ENCODE measurements at regions not wholly inside any gene's neighbourhood (a gene's known extent, or its start where the extent isn't known, plus 50 kb on each side); places are given as distances from the start of the nearest gene placed in this dataset.

DNA sequence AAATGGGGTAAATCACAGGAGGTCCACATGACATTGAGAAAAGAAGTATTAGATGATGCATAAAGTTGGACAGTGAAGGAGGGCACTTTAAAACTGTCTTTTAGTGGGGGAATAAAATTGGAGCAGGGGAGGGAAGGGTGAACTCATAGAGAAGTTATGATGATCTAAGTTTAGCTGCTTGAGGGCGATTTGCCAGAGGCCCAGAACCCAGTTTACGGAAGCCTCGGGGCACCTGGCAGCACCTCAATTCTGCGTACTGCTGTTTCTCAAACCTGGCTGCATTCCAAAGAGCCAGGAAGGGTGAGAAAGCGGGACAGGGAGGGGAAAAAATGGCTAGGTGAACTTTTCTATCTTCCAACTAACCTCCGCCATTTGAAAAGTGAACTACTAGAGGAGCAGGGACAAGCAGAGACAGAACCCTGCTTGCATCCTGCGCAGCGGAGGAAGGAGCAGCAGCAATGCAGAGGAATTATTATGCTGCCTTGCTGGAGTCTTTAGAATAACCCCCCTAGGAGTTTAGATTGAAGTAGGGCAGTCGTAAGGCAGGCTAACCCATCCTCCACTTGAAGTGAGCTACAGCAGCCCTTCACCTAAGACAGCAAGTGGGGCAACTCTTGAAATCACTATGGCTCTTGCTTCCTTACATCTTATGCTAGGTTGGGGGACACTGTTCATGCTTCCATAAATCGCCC is 316.8 kb downstream of the BRINP1 start:
- POLR2A ChIA-PET: no interaction called here
- H3K36me3 ChIP-seq (ENCODE audit: control insufficient read depth in 2 of 2, insufficient read depth in 1 of 2, low read length in 2 of 2): no peaks in the 10 kb centered on the region

DNA sequence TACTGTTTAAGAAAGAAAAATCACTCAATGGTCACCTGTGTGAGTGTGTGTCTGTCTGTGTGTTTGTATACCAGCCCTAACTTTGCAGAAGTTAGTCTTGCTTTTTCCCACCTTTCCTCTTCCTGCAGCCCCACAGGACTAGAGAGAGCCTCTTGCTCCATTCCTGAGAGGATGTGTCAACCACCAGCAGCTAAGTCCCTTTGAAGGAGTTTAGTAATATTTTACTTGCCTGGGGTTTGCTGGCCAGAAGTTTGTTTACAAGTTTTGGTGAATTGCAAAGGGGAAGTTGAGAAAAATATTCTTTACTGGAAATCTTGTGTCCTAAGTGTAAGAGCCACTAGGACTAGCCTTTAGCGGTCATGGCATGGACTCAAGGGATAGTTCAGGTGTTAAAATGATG is 316.2 kb downstream of the BRINP1 start:
- POLR2A ChIA-PET: no interaction called here
- H3K27ac ChIP-seq (ENCODE audit: extremely low read depth, low read depth, low read length): no peak overlapping the region
- CTCF ChIA-PET: no interaction called here
- no peaks in the 10 kb centered on the region for H3K9me3 ChIP-seq (ENCODE audit: control insufficient read depth, insufficient read depth, low read depth, low read length)
- TF ChIP-seq ZNF558 (tag by site-specific recombination; IDR thresholded peaks at IDR 0.05) (no peak), ZNF670 (tag by site-specific recombination; IDR thresholded peaks at IDR 0.05; ENCODE audit: low read depth) (no peak), ZNF473 (tag by site-specific recombination; IDR thresholded peaks at IDR 0.05) (no peak), ZNF521 (tag by site-specific recombination; IDR thresholded peaks at IDR 0.05) (no peak), ZNF266 (tag by site-specific recombination; IDR thresholded peaks at IDR 0.05; ENCODE audit: low read depth) (no peak), WT1 (tag by site-specific recombination; IDR thresholded peaks at IDR 0.05) (no peak), SALL2 (tag by site-specific recombination; IDR thresholded peaks at IDR 0.05; ENCODE audit: borderline replicate concordance) (no peak), SP3 (tag by site-specific recombination; IDR thresholded peaks at IDR 0.05) (no peak), ZNF596 (tag by site-specific recombination; IDR thresholded peaks at IDR 0.05) (no peak), KLF9 (tag by site-specific recombination; IDR thresholded peaks at IDR 0.05; ENCODE audit: low read depth) (no peak), GLI4 (tag by site-specific recombination; IDR thresholded peaks at IDR 0.05) (no peak), ZNF292 (tag by site-specific recombination; IDR thresholded peaks at IDR 0.05; ENCODE audit: borderline replicate concordance, low read depth) (no peak), ZNF223 (tag by site-specific recombination; IDR thresholded peaks at IDR 0.05) (no peak), ZNF214 (tag by site-specific recombination; IDR thresholded peaks at IDR 0.05; ENCODE audit: borderline replicate concordance) (no peak)
- TF ChIP-seq, protein P1, sequence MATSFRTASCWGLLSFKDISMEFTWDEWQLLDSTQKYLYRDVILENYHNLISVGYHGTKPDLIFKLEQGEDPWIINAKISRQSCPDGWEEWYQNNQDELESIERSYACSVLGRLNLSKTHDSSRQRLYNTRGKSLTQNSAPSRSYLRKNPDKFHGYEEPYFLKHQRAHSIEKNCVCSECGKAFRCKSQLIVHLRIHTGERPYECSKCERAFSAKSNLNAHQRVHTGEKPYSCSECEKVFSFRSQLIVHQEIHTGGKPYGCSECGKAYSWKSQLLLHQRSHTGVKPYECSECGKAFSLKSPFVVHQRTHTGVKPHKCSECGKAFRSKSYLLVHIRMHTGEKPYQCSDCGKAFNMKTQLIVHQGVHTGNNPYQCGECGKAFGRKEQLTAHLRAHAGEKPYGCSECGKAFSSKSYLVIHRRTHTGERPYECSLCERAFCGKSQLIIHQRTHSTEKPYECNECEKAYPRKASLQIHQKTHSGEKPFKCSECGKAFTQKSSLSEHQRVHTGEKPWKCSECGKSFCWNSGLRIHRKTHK (tag by site-specific recombination; IDR thresholded peaks at IDR 0.05): no peak
- TF ChIP-seq, protein P2, sequence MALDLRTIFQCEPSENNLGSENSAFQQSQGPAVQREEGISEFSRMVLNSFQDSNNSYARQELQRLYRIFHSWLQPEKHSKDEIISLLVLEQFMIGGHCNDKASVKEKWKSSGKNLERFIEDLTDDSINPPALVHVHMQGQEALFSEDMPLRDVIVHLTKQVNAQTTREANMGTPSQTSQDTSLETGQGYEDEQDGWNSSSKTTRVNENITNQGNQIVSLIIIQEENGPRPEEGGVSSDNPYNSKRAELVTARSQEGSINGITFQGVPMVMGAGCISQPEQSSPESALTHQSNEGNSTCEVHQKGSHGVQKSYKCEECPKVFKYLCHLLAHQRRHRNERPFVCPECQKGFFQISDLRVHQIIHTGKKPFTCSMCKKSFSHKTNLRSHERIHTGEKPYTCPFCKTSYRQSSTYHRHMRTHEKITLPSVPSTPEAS (tag by site-specific recombination; IDR thresholded peaks at IDR 0.05): no peak
- TF ChIP-seq, protein P3, sequence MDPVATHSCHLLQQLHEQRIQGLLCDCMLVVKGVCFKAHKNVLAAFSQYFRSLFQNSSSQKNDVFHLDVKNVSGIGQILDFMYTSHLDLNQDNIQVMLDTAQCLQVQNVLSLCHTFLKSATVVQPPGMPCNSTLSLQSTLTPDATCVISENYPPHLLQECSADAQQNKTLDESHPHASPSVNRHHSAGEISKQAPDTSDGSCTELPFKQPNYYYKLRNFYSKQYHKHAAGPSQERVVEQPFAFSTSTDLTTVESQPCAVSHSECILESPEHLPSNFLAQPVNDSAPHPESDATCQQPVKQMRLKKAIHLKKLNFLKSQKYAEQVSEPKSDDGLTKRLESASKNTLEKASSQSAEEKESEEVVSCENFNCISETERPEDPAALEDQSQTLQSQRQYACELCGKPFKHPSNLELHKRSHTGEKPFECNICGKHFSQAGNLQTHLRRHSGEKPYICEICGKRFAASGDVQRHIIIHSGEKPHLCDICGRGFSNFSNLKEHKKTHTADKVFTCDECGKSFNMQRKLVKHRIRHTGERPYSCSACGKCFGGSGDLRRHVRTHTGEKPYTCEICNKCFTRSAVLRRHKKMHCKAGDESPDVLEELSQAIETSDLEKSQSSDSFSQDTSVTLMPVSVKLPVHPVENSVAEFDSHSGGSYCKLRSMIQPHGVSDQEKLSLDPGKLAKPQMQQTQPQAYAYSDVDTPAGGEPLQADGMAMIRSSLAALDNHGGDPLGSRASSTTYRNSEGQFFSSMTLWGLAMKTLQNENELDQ (tag by site-specific recombination; IDR thresholded peaks at IDR 0.05; ENCODE audit: low read depth): no peak
- TF ChIP-seq, protein P4, sequence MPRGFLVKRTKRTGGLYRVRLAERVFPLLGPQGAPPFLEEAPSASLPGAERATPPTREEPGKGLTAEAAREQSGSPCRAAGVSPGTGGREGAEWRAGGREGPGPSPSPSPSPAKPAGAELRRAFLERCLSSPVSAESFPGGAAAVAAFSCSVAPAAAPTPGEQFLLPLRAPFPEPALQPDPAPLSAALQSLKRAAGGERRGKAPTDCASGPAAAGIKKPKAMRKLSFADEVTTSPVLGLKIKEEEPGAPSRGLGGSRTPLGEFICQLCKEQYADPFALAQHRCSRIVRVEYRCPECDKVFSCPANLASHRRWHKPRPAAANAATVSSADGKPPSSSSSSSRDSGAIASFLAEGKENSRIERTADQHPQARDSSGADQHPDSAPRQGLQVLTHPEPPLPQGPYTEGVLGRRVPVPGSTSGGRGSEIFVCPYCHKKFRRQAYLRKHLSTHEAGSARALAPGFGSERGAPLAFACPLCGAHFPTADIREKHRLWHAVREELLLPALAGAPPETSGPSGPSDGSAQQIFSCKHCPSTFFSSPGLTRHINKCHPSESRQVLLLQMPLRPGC (tag by site-specific recombination; IDR thresholded peaks at IDR 0.05): no peak
- no peak overlapping the region for H3K4me3 ChIP-seq (ENCODE audit: low read depth, low read length)
- no peaks in the 10 kb centered on the region for H3K36me3 ChIP-seq (ENCODE audit: control insufficient read depth in 2 of 2, insufficient read depth in 1 of 2, low read length in 2 of 2)
- H3K4me1 ChIP-seq (ENCODE audit: control insufficient read depth, insufficient read depth, low read length): no peaks in the 10 kb centered on the region

More for the DNA sequence above, 316.8 kb downstream of the BRINP1 start:
- Histone ChIP-seq H3K4me1 (ENCODE audit: control insufficient read depth, insufficient read depth, low read length) (no peaks in the 10 kb centered on the region), H3K27ac (ENCODE audit: extremely low read depth, low read depth, low read length) (no peak overlapping the region), H3K9me3 (ENCODE audit: control insufficient read depth, insufficient read depth, low read depth, low read length) (no peaks in the 10 kb centered on the region), H3K4me3 (ENCODE audit: low read depth, low read length) (no peak overlapping the region)
- TF ChIP-seq, protein P5, sequence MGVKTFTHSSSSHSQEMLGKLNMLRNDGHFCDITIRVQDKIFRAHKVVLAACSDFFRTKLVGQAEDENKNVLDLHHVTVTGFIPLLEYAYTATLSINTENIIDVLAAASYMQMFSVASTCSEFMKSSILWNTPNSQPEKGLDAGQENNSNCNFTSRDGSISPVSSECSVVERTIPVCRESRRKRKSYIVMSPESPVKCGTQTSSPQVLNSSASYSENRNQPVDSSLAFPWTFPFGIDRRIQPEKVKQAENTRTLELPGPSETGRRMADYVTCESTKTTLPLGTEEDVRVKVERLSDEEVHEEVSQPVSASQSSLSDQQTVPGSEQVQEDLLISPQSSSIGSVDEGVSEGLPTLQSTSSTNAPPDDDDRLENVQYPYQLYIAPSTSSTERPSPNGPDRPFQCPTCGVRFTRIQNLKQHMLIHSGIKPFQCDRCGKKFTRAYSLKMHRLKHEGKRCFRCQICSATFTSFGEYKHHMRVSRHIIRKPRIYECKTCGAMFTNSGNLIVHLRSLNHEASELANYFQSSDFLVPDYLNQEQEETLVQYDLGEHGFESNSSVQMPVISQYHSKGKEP (tag by site-specific recombination; IDR thresholded peaks at IDR 0.05): no peak
- TF ChIP-seq ZNF221 (tag by site-specific recombination; IDR thresholded peaks at IDR 0.05; ENCODE audit: borderline replicate concordance) (no peak), ZNF624 (tag by site-specific recombination; IDR thresholded peaks at IDR 0.05) (no peak), ZNF544 (tag by site-specific recombination; IDR thresholded peaks at IDR 0.05) (no peak), ZNF521 (tag by site-specific recombination; IDR thresholded peaks at IDR 0.05) (no peak), ZSCAN16 (tag by site-specific recombination; IDR thresholded peaks at IDR 0.05) (no peak)
- CTCF ChIA-PET: no interaction called here

Data from HEK293 (cell line).